SH-SY5Y (cell line): ENCODE measurements at regions not wholly inside any gene's neighbourhood (a gene's known extent, or its start where the extent isn't known, plus 50 kb on each side); places are given as distances from the start of the nearest gene placed in this dataset.

Experiments
- GATA2 ChIP-seq: IDR thresholded peaks from 2 replicates; pipeline ENCODE4 v1.6.1; 2011; ENCODE audit warnings: mild to moderate bottlenecking, low read depth, low read length
- GATA3 ChIP-seq: IDR thresholded peaks from 2 replicates; pipeline ENCODE4 v1.6.1; 2011; ENCODE audit warnings: low read depth, mild to moderate bottlenecking, low read length, moderate library complexity

GRCh38 chr2:144942516-144943256 is 422.8 kb upstream of the ZEB2 start:
- TF ChIP-seq GATA2 (no peak), GATA3 (no peak)
